Ecto neural progenitor cell (in vitro differentiated cells): ENCODE measurements at regions not wholly inside any gene's neighbourhood (a gene's known extent, or its start where the extent isn't known, plus 50 kb on each side); places are given as distances from the start of the nearest gene placed in this dataset.

Experiments used
- DNase-seq: peaks from one replicate; pipeline ENCODE4 v3.0.0-alpha.2; 2018; ENCODE audit warnings: low spot score

DNA sequence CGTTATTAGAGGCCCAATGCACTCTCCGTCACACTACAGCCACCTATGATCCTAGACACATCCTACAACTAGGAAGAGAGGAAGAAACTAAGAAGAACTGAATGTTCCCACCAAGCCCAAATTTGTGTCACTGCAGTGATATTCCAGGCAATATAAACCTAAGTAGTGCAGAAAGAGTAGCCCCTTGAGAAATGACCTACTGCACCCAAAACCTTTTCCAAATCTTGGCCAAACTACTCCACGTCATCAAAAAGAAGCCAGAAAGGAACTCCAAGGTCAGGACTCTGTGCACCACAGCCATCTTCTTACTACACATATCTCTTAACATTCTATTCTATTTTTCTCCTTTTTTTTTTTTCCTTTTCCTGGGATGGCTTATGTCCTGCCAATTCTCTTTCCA lies 60.2 kb downstream of the ADAMTS1 start:
- DNase-seq: no peak

DNA sequence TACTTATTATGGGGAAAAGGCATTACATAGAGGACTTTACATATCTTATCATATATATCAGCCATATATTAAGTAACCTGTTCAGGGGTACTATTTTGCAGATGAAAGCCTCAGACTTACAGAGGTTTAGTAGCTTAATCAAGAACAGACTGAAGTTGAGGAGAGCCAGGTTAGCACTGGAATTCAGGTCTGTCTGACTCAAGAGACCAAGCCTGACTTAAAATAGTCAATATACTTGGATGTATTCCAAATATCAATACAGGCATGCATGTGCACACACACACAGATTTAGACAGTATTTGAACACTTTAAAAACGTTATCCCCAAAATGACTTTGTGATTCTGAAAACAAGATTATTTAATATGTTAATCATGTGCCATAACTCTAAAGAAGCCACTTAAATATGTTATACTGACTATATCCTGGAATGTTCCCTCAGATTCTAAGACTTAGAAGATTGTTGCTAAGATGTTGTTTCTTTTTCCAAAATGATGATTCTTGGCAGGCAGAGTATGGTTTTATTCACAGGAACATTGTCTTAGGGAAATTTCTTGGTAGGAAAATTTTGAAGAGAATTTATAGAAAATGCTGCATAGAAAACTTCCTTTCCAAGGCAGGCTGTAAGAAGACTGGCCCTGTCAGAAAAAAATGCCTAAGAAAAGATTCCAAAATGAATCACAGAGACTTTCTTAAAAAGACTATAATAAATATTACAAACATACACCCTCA lies 61.6 kb downstream of the ADAMTS1 start:
- no peak for DNase-seq

DNA sequence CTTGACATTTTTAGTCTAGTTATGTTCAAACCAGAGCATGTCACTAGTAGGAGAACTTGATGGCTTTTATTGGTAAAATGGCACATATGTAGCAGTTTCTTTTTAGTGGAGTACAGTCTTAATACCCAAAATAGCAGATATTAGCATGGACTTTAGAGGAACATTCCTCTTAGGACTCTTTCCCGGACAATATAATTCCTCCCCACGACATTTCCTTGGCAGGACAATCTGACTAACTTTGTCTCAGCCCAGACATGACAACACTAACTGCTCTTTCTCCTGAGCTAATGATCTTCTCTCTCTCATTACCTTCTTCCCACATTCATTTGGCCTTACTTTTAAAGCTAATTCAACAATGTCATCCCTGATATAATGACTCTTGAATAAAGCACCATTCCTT lies 62.5 kb downstream of the ADAMTS1 start:
- DNase-seq: no peak

DNA sequence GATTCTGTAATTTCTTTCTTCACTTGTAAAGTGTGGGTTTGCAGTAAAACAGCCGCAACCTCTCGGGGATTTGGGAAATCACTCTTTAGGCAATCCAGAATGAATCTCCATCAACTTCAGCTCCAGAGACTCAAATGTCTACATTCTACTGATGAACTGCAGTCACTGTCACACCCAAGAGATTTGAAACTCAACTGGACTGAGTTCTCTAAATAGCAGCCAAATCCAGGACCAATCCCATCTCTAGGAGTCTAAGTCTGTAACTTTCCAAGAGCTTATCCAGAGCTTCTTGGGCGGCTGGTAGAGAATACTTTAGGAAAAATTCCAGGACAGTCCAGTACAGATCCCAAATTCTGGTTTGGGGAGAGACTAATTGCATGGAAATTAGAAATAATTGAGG lies 62.9 kb downstream of the ADAMTS1 start:
- DNase-seq: no peak

DNA sequence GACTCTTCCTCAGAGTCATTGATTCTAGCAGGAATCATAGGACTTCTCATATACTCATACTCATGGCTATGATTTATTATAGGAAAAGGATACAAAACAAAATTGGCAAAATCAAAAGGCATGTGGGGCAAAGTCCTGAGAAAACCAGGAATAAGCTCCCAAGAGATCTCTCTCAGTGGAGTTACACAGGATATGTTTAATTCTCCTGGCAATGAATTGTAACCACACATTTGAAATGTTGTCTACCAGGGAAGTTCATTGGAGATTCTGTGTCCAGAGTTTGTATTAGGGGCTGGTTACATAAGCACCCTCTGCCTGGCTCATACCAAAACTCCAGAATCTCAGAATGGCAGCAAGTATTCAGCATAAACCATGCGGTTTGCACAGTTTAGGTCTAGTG lies 63.9 kb downstream of the ADAMTS1 start:
- DNase-seq: no peak

DNA sequence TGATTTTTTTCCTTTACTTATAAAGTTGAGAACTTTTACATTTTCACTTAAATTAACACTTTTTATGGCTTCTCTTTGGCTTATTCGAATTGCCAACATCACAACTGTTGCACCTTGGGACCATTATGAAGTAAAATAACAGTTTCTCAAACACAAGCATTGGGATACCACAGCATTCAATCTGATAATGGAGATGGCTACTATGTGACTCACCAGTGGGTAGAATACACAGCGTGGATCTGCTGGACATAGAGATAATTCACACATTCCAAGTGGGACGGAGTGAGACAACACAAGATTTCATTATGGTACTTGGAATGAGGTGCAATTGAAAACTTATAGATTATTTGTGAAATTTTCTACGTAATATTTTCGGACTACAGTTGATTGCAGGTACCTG lies 68.0 kb downstream of the ADAMTS1 start:
- DNase-seq: no peak

DNA sequence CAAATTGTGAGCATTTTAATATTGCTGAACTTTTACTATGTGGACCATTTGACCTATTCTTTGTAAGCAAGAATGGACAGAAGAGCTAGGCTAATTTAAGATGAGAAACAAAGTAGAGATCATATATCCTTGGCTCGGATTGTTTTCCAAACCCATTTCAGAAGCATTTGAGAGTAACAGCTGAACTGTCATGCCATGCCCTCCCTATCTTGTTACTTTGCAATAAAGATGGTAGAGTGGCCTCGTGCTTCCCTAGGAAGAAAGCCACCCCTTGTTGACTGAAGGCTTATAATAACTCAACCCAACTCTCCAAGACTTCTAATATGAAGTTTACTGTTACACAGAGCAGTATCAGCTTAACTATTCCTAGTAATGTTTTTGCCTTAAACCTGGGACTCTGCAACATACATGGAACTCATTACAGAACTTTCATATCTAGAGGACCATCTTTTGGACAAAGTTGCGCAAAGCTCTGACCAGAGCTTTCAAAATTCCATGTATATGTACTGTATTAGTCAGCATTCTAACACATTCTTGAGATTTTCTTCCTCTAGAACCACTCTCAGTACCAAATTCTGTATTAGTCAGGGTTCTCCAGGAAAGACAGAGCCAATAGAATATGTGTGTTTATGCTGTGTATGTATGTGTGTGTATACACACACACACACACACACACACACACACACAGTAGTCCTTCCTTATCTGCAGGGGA lies 68.7 kb downstream of the ADAMTS1 start:
- no peak for DNase-seq

DNA sequence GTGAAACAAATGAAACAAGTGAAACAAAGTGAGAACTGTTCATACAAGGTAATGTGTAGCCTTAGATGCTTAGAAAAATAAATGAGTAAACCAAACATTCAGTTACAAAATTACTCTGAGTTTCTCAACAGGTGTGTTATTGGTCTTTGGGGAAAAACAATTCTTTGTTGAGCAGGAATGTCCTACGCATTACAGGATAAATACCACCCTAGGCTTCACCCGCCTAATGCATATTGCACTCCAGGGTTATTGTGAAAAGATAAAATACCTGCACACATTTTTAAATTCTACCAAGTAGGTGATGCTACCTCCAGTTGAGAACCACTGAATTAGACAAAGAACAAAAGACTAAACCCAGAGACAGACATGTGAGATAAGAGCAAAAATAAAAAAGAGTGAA lies 72.2 kb downstream of the ADAMTS1 start:
- no peak for DNase-seq

DNA sequence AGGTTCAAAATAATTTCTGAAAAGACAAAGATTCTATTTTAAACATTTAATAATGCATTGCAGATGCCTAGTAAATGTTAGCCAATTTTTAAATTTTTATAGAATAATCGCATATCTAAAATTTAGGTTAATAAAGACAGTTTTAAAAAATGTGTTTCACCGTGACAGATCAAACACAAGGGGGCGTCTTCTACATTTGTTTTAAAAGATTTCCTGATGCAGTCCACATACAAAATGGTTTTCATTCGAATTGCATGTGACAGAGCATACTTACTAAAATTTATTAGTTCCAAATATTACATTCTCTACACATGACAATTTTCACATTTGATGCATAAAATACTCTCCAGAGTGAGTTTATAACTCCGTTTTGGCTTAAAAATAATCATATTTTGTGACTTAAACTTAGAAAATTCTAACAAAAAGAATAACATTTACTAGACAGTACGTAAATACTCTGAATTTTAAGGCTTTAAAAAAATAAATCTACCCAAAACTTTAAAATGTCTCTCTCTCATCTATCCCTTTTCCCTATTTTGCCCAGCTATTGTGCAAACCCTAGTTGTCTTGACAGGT lies 75.5 kb downstream of the ADAMTS1 start:
- no peak for DNase-seq

DNA sequence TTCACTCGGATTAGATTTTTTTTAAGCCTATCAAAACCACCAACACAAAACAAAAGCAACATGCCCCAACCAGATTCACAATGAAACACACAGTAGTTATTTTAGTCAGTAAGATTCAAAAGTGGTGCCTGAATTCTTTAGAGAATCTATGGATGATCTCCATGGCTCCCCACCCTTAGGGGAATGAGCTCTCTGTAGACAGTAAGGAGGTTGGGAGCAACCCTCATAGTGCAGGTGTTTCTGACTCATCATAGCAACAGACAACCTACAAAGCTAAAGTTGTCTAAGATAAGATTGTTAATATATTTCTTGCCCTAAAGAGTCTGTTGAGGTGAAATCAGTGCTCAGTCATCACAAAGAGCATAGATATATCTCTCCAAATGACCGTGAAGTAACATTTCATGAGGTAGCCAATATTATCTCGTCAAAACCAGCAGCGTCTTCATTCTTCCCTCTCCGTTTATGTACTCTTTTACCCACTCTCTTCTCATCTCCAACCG lies 78.3 kb downstream of the ADAMTS1 start:
- no peak for DNase-seq

DNA sequence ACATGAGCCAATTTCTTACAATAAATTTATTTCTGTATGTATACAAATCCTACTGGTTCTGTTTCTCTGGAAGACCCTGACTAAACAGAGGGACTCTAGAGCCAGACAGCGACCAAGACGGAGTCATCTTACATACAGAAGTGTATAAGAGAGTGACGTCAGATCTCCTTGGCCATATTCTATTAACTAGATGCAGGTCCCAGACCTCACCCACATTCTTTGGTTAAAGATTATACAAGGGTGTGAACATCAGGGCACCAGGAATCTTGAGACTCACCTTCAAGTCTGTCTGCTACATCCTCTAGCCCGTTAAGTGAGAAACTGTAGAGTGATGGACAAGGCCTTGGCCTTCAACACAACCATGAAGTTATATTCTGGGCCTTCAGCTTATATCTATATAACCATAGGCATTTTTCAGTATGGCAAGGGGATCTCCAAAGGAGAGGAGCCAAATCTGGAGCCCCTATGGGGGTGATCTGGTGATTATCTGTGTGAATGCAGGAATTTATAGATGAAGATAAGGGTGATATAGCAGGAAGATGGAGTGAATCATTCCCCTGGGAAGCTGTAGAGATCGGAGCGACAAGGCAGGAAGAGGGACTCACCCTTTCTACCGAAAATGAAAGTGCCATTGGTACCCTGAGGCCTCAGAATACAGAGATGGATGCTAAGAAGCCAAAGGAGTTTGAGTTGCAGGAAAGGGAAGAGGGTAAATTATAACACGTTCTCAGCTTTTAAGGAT lies 83.9 kb downstream of the ADAMTS1 start:
- DNase-seq: no peak

DNA sequence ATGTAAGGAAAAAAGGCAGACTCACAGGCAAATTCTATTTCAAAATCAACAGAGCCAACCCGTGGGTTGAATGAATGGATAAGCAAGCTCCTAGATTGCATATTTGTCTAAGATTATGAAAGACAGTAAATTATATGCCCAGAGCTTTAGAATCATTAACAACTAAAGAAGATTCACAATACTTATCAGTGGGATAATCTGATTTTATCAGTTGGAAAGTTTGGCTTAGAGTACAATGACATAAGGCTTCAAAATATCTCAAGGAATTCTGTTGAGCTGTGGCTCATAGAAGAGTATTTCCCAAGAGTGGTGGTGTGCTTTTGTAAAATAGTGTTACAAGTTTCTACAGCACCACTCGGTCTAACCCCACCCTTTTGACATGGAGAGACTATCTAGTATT lies 85.5 kb downstream of the ADAMTS1 start:
- no peak for DNase-seq

DNA sequence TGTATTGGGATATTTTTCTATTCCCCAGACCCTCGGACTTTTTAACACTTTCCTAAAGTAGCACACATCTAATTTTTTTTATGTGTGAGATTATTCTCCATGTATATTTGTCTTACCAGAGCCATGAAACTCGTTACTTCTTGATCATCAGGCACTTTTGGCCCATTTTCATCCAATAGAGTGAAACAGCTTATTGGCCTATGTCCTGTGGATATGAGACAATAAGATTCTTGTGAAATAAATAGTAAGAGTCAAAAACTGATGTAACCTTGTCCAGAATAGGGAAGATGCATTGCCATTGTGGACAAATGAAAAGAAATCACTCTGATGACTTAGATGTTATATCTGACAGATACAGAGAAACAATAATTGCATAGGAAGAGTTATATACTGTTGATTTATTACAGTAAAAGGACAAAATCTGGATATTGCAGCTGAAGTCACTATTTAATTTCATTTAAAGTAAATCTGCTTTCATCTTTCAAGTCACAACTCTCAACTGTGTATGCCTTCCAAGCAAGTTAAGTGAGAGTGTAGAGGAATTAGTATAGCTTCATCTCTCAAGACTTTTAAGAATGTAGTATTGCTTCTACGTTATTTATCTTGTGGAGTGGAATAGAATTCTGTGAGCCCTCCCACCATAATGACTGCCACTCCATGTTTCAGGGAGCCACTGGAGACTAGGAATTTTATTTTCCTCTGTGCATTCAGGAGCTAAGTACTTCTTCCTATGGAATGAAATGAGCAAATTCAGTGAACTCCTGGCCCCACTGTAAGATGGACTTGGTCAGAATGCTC lies 86.9 kb downstream of the ADAMTS1 start:
- DNase-seq: no peak

DNA sequence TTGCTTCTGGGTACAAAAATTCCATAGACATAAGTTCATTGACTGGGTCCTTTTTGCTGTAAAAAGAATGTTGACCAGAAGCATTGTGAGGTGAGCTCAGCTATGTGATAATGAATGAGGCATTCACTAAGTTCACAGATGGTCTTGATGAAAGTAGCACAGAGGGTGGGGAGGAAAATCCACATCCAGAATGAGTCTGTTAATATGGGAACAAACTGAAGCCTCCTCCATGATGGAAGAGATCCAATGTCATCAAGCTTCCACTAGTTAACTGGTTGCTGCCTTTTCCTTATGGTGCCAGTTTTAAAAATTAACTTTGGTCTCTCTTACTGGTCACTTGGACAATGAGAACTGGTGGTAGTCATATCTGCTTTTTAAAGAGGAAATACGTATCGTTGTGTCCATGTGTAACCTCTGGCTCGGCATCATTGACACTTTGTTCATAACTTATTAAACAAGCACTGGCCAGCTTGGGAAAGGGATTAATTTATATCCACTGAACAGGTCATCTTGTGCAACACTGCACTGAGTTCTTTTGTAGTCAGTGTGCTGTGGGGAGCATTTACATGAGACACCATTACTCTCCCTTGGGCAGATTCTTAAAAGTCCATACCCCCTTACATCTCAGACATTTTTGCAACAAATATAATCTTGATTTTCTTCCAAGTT lies 88.6 kb downstream of the ADAMTS1 start:
- DNase-seq: no peak

DNA sequence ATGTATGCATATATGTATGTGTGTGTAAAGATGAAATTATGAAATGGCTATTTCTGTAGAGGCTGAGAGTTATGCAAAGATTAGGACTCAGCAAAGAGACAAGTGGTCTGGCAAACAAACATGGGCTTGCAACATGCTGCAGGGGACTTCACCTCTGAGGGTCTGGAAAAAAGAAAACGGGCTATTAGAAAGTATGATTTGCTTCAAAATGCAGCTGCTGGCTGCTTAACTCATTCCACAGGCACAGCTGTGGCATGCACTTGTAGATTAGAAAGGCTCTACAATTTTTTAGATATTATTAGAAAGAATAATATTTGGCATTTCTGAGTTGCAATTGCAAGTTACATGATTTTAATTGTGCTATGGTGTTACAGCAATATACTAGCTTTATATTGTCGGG lies 90.4 kb downstream of the ADAMTS1 start:
- no peak for DNase-seq

DNA sequence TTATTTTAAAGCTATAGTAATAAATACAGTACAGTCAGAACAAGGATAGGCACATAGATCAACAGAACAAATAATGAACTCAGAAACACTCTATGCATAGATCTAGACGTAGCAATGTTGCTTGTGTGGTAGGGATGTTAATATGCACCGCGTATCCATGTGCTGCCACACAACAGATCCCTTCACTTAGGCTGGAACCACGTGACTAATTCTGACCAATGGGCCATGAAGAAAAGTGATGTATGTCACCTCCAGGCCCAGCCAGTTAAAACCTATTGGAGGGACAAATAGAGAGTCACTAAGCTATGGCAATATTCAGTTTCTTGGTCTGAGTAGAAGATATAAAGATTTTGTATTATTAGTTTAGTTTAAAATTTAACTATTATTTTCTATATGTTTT lies 91.4 kb downstream of the ADAMTS1 start:
- no peak for DNase-seq

DNA sequence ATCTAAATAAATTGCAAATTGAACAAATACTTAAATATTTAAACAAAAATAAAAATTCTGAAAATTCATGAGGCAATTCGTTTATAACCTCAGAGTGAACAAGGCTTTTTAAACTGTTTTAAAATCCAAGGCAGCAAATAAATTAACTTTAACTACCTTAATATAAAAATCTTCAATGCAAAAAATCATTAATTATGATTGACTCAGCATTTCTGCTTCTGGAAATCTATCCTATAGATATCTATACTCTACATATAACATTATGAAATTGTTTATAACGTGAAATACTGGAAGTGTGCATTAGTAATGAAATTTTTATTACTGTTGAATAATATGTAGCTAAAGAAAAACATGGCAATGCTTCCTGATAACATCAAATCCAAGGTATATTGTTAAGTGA lies 92.4 kb downstream of the ADAMTS1 start:
- DNase-seq: no peak

DNA sequence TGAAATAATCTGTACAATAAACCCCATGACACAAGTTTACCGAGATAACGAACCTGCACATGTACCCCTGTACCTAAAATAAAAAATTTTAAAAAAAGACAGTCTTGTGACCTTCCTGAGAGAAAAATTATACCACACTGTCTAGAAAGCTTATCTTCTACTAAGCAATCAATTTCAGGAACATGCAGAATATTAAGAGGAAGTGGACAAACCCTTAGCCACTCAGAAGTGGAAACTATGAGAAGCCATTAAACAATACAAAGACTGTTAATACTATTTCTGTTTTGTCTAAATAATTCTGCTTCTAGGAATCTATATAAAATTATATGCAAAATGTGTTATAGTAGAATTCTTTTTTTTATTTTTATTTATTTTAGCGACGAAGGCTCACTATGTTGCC lies 93.9 kb downstream of the ADAMTS1 start:
- no peak for DNase-seq

DNA sequence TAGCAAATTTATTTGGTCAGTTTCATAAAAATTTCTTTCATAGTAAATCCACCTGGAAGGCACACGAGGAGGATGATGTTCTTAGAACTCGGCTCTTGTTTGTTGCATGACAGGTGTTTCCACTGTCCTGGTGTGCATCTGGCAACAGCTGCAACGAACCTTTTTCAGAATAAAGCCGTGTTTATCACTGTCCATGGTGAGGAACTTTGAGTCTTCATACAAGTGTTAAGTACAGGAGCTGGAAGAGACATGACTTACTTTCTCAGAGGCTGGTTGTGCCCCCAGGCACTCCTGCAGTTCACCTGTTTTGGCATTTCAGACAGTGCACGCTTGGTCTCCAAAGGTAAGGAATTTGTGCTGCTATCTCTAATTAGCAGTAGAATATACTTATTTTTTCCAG lies 97.1 kb downstream of the ADAMTS1 start:
- DNase-seq: no peak

DNA sequence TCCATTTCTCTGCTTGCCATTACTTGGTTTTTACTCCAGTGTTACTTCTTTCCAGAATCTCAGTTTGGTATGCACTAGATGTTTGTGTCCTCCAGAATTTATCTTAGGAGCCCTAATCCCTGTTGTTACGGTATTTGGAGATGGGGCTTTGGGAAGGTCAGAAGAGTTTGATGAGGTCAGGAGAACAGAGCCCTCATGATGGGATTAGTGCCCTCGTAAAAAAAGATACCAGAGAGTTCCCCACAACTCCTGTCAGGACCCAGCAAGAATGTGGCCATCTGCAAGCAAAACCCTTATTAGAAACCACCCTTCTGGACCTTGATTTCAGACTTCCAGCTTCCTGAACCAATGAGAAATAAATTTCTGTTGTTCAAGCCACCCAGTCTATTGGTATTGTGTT lies 98.0 kb downstream of the ADAMTS1 start:
- no peak for DNase-seq

DNA sequence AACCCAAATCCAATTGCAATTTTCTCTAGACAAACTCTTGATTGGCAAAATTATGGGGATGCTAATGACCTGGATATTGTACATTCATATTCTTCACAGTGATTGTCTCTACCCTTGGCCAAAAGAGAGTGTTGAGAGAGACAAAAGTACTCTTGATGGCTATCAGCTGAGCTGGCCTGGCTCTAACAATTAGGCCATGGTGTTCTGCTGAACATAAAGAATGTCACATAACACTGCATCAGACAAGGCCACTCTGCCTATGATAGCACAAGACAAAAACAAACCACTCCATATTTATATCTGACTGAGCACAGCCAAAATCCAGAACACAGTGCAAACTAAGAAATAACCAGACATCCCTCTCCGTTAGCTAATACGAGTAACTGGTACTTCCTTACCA lies 101.7 kb downstream of the ADAMTS1 start:
- no peak for DNase-seq
